NCI-H2107 (cell line): ENCODE measurements at regions not wholly inside any gene's neighbourhood (a gene's known extent, or its start where the extent isn't known, plus 50 kb on each side); places are given as distances from the start of the nearest gene placed in this dataset.

Experiments used
- DNase-seq: peaks from one replicate; lab custom pipeline; 2025; lab: John Stamatoyannopoulos, UW

- DNase-seq, result no peak
Measured at GRCh38 chrX:39956803-39957394, 140.9 kb downstream of the BCOR start.

DNA sequence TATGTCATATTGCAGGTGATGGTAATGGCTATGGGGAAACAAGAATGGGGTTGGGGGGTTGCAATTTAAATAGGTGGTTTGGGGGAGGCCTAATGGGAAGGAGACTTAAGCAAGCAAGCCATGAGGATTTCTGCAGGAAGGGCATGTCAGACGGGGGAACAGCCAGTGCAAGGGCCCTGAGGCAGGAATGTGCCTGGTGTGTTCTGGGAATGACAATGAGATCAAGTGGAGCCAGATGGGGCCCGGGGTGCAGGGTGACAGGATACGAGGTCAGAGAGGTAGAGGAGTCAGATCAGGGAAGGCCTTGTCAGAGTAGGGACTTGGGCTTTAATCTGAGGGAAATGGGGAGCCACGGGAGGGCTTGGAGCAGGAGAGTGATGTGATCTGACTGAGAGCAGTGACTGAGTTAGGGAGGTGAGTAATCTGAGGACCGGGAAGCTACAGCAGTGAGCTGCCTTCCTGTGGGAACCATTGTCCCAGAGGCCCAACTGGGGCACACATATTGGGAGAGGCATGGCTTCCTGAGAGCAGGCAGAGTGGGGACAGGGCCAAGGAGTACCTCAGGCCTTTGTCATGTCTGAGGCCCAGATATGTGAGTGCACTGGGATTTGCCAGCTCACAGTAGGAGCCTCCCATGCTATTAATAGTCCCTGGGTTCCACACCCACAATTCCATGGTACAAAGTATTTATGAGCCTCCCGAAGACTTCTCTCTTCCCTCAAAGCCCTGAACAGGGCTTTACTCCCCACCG, 139.8 kb downstream of the BCOR start:
- no peak for DNase-seq

DNA sequence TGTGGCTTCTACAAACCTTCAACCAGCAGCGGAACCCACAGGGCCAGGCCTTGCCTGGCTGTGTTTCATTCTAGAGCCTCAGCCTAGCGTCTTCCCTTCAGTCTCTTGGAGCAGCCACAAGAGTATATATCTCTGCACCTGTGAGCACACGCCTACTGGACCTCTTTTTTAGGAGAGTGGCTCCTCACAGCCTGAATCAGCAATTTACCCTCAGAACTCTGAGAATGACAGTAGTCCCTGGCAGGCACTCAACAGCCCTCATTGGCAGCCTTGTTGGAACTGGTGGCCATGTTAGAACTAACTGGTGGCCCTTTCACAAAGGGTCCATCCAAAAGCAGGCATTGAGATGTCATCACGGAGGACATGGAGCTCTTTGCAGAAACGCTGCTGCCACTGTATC, 138.9 kb downstream of the BCOR start:
- DNase-seq, result no peak

GRCh38 chrX:39960219-39960618, 137.5 kb downstream of the BCOR start:
- DNase-seq, result no peak

GRCh38 chrX:39961441-39961840, 136.3 kb downstream of the BCOR start:
- no peak for DNase-seq

- DNase-seq, result no peak
Measured at GRCh38 chrX:39965051-39965573, 132.6 kb downstream of the BCOR start.

- no peak for DNase-seq
Measured at GRCh38 chrX:39966176-39966575, 131.6 kb downstream of the BCOR start.

DNA sequence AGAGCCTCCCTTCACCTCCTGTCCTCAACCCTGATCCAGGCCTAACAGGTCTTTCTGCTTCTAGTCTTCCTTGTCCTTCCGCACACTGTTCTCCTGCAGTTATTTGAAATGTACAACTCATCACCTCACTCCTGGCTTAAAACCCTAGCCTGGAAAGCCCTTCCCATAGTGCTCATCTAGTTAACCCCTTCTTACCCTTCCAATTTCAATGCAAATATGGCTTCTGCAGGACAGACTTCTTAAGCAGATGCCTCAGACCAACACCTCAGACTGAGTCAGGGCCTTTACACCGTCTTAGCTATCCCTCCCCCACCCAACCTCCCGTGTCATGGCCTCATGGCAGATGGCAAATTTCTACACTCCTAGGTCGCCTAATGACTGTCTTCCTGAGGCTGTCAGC, 130.4 kb downstream of the BCOR start:
- no peak for DNase-seq

DNA sequence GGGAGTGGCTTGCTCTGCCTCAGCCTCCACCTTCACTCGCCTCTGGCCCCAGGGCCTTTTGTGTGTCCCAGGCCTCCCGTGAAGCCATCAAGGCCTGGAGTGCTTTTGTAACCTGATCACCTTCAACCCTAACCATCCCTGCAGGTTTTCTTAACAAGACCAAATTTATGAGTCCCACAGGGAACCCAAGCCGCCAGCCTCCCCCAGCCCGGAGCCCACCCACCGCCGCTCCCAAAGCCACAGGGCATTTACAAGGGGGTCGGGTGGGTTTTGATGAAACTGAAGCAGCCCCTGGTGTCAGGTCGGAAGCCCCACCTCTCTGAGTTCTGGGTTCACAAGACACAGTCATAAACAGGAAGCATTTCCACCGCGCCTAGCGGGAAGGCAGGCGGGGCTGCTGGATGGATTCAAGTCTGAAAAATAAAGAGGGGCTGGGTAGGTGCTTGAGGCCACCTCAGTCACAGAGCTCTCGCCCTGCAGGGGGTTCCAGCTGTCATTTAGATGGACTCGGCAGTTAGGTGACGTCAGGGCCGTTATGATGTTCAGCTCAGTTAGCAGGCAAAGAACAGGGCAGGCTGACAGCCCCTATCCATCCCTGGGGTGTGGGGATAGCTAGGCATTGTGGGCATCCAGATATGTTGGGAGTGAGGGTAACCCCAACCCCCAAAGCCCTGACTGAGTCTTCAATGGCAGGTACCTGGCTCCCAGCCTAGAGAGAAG, 128.5 kb downstream of the BCOR start:
- peak; percentile 86 for DNase-seq

GRCh38 chrX:39969819-39970504, 127.8 kb downstream of the BCOR start:
- DNase-seq, result no peak

- no peak for DNase-seq
Measured at GRCh38 chrX:39971760-39972159, 126.0 kb downstream of the BCOR start.

- no peak for DNase-seq
Measured at GRCh38 chrX:39972340-39972739, 125.4 kb downstream of the BCOR start.

DNA sequence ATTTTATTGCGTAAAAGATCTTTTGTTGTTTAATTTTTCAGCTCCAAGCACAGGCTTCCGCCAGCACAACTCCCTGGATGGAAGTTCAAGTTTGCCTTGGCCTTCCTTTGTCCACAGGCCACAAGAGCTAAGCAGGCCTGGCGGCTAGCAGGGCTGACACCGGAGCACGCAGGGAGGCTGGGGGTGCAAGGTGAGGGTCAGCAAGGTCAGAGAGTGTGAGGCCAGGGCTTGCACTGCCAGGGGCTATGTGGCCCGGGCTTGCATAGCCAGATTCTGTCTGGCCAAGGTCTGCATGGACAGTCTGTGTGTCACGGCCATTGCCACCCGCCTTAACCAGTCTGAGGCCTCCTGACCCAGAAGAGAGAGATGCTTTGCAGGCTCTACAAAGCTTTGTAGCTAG, 123.9 kb downstream of the BCOR start:
- DNase-seq, result no peak

DNA sequence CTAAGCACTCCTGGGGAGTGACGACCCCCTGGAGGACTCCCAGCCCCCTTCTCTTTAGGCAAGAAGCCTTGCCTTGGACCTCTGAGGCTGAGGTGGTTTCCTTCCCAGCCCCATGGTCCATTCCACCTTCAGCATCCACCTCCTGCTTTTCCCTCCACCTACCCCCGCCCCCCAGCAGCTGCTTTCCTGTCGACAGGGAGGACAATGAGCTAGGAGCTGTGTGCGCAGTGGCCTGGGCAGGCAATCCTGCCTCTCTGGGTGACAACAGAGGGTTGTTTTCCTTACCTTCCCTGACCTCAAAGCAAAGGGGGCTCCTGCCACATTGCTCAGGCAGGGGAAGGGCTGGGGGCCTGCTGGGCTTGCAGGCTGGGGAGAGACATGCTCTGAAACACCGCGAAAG, 123.5 kb downstream of the BCOR start:
- no peak for DNase-seq

GRCh38 chrX:39975101-39975925, 122.4 kb downstream of the BCOR start:
- DNase-seq, result no peak

GRCh38 chrX:39981946-39982345, 115.8 kb downstream of the BCOR start:
- no peak for DNase-seq

GRCh38 chrX:39982948-39983347, 114.8 kb downstream of the BCOR start:
- no peak for DNase-seq

DNA sequence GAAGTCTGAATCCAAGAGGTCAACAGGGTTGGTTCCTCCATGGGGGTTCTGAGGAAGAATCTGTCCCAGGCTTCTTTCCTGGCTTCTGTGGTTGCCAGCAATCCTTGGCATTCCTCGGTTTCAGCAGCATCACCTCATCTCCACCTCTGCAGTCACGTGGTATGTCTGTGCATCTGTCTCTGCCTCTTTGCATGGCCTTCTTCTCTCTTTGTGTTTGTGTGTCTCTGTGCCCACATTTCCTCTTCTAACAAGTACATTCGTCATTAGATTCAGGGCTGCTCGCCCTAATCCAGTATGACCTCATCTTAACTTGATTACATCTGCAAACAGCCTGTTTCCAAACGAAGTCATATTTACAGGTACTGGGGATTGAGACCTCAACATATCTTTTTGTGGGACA, 114.0 kb downstream of the BCOR start:
- DNase-seq, result no peak

DNA sequence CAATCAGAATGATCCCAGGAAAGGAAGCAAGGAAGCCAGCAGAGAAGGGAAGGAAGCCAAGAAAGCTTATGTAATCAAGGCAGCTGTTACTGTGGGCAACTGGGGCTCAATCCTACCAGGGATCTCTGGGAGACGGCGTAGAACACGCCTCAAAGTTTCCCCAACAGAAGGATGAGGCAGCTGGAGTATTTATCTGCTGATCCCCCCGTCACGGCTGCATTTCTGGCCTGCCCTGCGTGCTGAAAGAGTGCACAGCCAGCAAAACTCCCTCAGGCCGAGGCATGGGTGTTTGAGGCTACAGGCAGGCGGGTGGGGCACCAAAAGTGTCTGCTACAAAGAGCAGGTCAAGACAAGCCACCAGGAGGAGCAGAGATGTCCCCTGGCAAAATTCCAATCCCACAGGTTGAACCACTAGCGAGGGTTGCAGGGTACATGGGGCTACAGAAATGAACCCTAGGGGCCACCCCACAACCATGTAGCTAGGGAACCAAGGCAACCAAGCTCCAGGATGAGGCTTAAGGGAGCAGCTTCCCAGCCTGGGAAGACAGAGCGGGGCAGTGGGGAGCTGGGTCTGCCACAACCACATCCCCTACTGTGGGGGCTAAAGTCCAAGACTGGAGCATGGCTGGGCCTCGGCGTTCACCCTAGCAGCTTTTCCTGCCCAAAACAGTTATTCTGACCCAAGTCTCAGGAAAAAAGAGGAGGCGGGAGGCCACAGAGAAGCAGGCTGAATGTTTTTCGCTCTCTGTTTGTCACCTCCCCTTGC, 113.4 kb downstream of the BCOR start:
- DNase-seq, result no peak

DNA sequence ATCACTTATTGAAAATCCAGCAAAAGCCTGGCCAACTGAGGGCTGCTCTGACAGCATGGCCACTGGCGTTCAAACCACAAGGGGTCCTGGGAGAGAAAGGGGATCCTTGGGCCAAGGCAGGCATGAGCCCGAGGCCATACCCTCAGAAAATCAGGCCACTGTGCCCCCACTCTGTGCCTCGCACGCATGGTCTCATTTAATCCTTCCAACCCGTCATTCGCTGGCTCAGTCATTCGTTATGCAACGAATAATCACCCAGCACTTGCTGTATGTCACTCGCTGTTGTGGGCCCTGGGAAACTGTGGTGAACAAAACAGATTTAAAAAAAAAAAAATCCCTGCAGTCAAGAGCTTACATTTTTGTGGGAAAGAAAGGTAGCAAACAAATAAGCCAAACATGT, 112.7 kb downstream of the BCOR start:
- DNase-seq, result no peak

DNA sequence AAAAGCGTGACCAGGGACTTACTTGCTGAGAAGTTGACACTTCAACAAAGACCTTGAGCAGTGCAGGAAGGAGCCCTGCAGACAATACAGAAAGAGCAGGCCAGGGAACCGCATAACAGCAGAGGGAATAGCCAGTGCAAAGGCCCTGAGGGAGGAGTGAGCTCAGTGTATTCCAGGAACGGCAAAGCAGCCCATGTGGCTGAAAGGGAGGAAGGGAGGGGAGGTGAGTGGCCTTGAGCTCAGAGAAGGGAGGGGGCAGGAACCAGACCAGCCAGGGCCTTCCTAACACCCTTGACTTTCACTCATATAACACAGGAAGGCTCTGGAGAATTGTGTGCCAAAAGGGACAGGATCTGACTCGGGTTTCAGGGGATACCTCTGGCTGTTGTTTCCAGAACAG, 112.2 kb downstream of the BCOR start:
- no peak for DNase-seq
